Hepatocyte (in vitro differentiated cells): ENCODE measurements at regions not wholly inside any gene's neighbourhood (a gene's known extent, or its start where the extent isn't known, plus 50 kb on each side); places are given as distances from the start of the nearest gene placed in this dataset.
A peak's percentile ranks its signal among the peaks of the same experiment; 100 is the strongest.

Source experiments
- DNase-seq: peaks from one replicate; pipeline ENCODE4 v3.0.0-alpha.2; 2016; ENCODE audit warnings: low spot score
- H2AFZ ChIP-seq: fragments of 200-600 bp; sonication (generic); 2 replicates; pipeline ENCODE4 v1.6.0; 2016; ENCODE audit warnings: antibody characterized with exemption, mild to moderate bottlenecking
- H3K27ac ChIP-seq: fragments of 200-600 bp; sonication (generic); 2 replicates; pipeline ENCODE4 v1.5.1; 2016; ENCODE audit warnings: mild to moderate bottlenecking
- H3K27me3 ChIP-seq: fragments of 200-600 bp; sonication (generic); 2 replicates; pipeline ENCODE4 v1.6.1; 2016
- H3K36me3 ChIP-seq: fragments of 200-600 bp; sonication (generic); replicated peaks from 2 replicates; pipeline ENCODE4 v1.5.1; 2016; ENCODE audit warnings: low read depth; ENCODE audit not compliant: insufficient read depth
- H3K4me1 ChIP-seq: fragments of 200-600 bp; sonication (generic); 2 replicates; pipeline ENCODE4 v1.5.1; 2016; ENCODE audit warnings: mild to moderate bottlenecking, moderate library complexity; ENCODE audit not compliant: insufficient read depth
- H3K4me2 ChIP-seq: fragments of 200-600 bp; sonication (generic); 2 replicates; pipeline ENCODE4 v1.6.0; 2016
- H3K4me3 ChIP-seq: fragments of 200-600 bp; sonication (generic); 2 replicates; pipeline ENCODE4 v1.5.1; 2016; ENCODE audit warnings: mild to moderate bottlenecking
- H3K79me2 ChIP-seq: fragments of 200-600 bp; sonication (generic); 2 replicates; pipeline ENCODE4 v1.6.0; 2017; ENCODE audit warnings: mild to moderate bottlenecking
- H3K9me2 ChIP-seq: fragments of 200-600 bp; sonication (generic); replicated peaks from 2 replicates; pipeline ENCODE4 v1.6.0; 2017; ENCODE audit warnings: mild to moderate bottlenecking; ENCODE audit not compliant: insufficient read depth
- H3K9me3 ChIP-seq: fragments of 200-600 bp; sonication (generic); 2 replicates; pipeline ENCODE4 v1.5.1; 2016; ENCODE audit warnings: low read depth, mild to moderate bottlenecking
- H4K20me1 ChIP-seq: fragments of 200-600 bp; sonication (generic); 2 replicates; pipeline ENCODE4 v1.6.0; 2016; ENCODE audit warnings: mild to moderate bottlenecking; ENCODE audit not compliant: insufficient read depth, poor library complexity, severe bottlenecking
- EZH2 ChIP-seq: fragments of 200-600 bp; sonication (generic); IDR thresholded peaks from 2 replicates; pipeline ENCODE4 v1.6.1; 2016; ENCODE audit warnings: antibody characterized with exemption, mild to moderate bottlenecking, borderline replicate concordance
- EZH2phosphoT487 ChIP-seq: fragments of 200-600 bp; sonication (generic); IDR thresholded peaks from one replicate; pipeline ENCODE4 v1.6.1; 2018; ENCODE audit warnings: antibody characterized with exemption, mild to moderate bottlenecking, low read depth, moderate library complexity; ENCODE audit not compliant: unreplicated experiment, severe bottlenecking
- WGBS: methylation state at CpG from one replicate; pipeline ENCODE4 v1.1.6; 2016; ENCODE audit warnings: low lambda C conversion rate; ENCODE audit errors: missing lambda C conversion rate; 5-methylcytosine and 5-hydroxymethylcytosine counted together
- TF ChIP-seq, protein P1 (sequence below): fragments of 200-600 bp; sonication (generic); IDR thresholded peaks from 2 replicates; pipeline ENCODE4 v1.5.1; 2016; ENCODE audit warnings: antibody characterized with exemption, mild to moderate bottlenecking; ENCODE audit not compliant: poor library complexity

DNA sequence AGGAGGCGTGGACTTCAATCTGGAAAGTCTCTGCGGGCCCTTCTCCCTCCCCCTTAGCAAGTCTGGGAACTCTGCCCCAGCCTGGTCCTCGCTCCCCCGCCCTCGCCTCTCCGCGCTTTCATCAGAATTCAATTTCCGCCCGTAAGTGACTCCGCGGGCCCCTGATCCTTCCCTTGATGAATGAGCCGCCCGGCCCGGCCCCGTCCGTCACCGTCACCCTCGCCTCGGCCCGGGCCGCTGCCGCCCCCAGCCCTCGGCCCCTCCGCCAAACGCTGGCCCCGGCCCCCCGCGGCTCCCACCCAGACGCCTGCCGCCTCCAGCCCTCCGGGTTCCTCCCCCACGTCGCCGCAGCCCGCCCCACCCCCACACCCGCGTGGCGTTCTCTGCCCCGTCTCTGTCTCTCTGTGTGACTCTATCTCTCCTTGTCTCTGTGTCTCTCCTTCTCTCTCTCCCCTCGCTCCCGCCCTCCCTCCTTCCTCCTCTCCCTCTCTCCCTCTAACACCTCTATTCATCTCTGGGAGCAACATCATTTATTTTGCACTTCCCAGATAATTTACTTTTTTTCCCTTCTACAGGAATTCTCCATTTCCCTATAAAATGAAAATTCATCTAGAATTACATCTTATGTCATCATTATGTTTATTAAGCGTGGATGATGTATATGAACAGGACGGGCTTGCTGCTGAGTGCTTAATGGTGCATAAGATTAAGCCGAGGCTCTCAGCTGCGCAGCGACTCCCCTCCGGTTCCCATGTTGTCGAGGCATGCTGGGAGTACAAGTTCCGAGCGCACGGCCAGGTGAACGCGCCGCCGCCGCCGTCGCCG, 91.2 kb upstream of the PAX2 start:
- peak overlapping the region; percentile 63 for H2AFZ ChIP-seq
- TF ChIP-seq EZH2, result peak; percentile 31
- TF ChIP-seq EZH2phosphoT487, result no peak
- H3K4me2 ChIP-seq, result peak overlapping the region; percentile 84
- H3K4me3 ChIP-seq, result no peak overlapping the region
- H3K36me3 ChIP-seq, result no peaks in the 10 kb centered on the region
- H3K79me2 ChIP-seq, result no peaks in the 10 kb centered on the region
- H3K27ac ChIP-seq, result no peak overlapping the region
- H3K4me1 ChIP-seq, result peaks cover 18% of the 10 kb centered on the region
- DNase-seq, result peak; percentile 69
- H3K9me3 ChIP-seq, result no peaks in the 10 kb centered on the region
- H3K27me3 ChIP-seq, result peaks cover 70% of the 10 kb centered on the region
- no peaks in the 10 kb centered on the region for H4K20me1 ChIP-seq
- WGBS, result 2% methylated on average over 39 of the region's 59 CpGs
- H3K9me2 ChIP-seq, result no peaks in the 10 kb centered on the region

DNA sequence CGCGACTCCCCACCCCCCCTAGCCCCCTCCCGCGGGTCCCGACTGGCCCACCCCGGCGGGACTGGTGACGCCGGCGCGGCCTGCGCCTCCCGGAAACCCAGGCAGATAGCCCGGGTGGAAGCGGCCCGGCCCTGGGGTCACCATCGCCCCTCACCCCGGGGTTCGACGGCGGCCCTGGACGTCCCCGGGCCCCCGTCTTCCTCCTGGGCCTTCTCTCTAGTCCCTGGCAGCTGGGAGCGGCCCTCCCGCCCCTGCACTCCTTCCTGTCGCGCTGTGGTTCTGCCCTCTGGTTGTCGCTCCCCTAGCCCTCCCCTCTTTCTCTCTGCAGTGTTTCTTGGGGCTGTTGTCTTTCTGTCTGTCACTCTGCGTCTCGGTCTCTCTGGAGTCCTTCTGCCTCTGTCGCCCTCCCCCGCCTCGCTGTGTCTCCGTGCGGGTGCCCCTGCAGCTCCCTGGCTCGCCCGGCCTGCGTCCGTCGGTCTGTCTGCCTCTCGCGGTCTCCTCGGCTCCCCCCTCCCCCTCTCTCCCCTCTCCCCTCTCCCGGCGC, 90.5 kb upstream of the PAX2 start:
- Histone ChIP-seq H3K9me2 (no peaks in the 10 kb centered on the region), H3K9me3 (no peaks in the 10 kb centered on the region), H3K36me3 (no peaks in the 10 kb centered on the region), H3K4me3 (no peak overlapping the region), H4K20me1 (no peaks in the 10 kb centered on the region), H3K4me1 (peaks cover 18% of the 10 kb centered on the region), H3K27ac (no peak overlapping the region), H3K27me3 (peaks cover 76% of the 10 kb centered on the region), H3K4me2 (peak overlapping the region; percentile 84), H3K79me2 (no peaks in the 10 kb centered on the region), H2AFZ (peak overlapping the region; percentile 63)
- DNase-seq, result no peak
- WGBS, result 7% methylated on average over 4 of the region's 46 CpGs
- TF ChIP-seq EZH2phosphoT487, result no peak
- TF ChIP-seq, protein P1, sequence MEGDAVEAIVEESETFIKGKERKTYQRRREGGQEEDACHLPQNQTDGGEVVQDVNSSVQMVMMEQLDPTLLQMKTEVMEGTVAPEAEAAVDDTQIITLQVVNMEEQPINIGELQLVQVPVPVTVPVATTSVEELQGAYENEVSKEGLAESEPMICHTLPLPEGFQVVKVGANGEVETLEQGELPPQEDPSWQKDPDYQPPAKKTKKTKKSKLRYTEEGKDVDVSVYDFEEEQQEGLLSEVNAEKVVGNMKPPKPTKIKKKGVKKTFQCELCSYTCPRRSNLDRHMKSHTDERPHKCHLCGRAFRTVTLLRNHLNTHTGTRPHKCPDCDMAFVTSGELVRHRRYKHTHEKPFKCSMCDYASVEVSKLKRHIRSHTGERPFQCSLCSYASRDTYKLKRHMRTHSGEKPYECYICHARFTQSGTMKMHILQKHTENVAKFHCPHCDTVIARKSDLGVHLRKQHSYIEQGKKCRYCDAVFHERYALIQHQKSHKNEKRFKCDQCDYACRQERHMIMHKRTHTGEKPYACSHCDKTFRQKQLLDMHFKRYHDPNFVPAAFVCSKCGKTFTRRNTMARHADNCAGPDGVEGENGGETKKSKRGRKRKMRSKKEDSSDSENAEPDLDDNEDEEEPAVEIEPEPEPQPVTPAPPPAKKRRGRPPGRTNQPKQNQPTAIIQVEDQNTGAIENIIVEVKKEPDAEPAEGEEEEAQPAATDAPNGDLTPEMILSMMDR, result no peak
- TF ChIP-seq EZH2, result no peak

DNA sequence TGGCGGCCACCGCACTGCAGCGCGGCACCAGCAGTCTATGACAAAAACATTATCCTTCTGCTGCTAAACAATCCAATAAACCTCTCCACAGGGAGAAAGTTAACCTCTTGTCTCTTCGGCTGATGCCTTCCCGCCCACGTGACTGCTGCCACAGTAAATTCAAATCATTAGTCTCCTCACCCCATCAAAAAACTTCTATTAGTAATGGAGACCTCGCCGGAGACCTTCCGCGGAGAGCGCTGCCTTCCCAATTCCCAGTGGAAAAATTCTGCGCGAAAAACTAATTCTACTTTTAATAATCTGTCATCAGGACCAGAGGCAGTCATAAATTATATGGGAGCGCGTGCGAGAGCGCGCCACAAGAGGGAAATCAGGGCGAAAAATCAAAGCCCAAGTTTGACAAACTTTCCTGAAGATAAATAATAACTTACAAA, 90.0 kb upstream of the PAX2 start:
- no peak overlapping the region for H3K27ac ChIP-seq
- peaks cover 80% of the 10 kb centered on the region for H3K27me3 ChIP-seq
- H2AFZ ChIP-seq, result peak overlapping the region; percentile 63
- H3K4me2 ChIP-seq, result peak overlapping the region; percentile 84
- H4K20me1 ChIP-seq, result no peaks in the 10 kb centered on the region
- peak; percentile 94 for TF ChIP-seq EZH2
- TF ChIP-seq EZH2phosphoT487, result peak; percentile 73
- TF ChIP-seq, protein P1, result no peak
- H3K9me3 ChIP-seq, result no peaks in the 10 kb centered on the region
- no peaks in the 10 kb centered on the region for H3K9me2 ChIP-seq
- H3K36me3 ChIP-seq, result no peaks in the 10 kb centered on the region
- no peak overlapping the region for H3K4me3 ChIP-seq
- no peak for DNase-seq
- peaks cover 18% of the 10 kb centered on the region for H3K4me1 ChIP-seq
- 1% methylated on average over 20 of the region's 20 CpGs for WGBS
- H3K79me2 ChIP-seq, result no peaks in the 10 kb centered on the region
